SK-N-SH treated with all-trans-retinoic acid at 6 μM for 48 hours (cell line): ENCODE measurements at regions not wholly inside any gene's neighbourhood (a gene's known extent, or its start where the extent isn't known, plus 50 kb on each side); places are given as distances from the start of the nearest gene placed in this dataset.

Experiments
- ATAC-seq: fragments of 200-7000 bp; cut with Tn5 transposase; 3 replicates; pipeline ENCODE4 v1.9.1; 2020; ENCODE audit warnings: mild to moderate bottlenecking, moderate library complexity
- BACH2 ChIP-seq: fragments of 250-450 bp; sonication (Bioruptor Pico); IDR thresholded peaks from 2 replicates; pipeline ENCODE4 v1.9.0; 2021; ENCODE audit warnings: mild to moderate bottlenecking, borderline replicate concordance
- CSDC2 ChIP-seq: fragments of 250-450 bp; sonication (Bioruptor Pico); IDR thresholded peaks from 2 replicates; pipeline ENCODE4 v1.5.0; 2020; ENCODE audit warnings: mild to moderate bottlenecking, moderate library complexity
- CSRNP3 ChIP-seq: fragments of 250-450 bp; sonication (Bioruptor Pico); IDR thresholded peaks from 2 replicates; pipeline ENCODE4 v1.5.1; 2021; ENCODE audit warnings: mild to moderate bottlenecking, moderate library complexity
- GLIS3 ChIP-seq: fragments of 250-450 bp; sonication (Bioruptor Pico); IDR thresholded peaks from 2 replicates; pipeline ENCODE4 v1.5.0; 2020; ENCODE audit warnings: mild to moderate bottlenecking, moderate library complexity
- ISL1 ChIP-seq: fragments of 250-450 bp; sonication (Bioruptor Pico); IDR thresholded peaks from 2 replicates; pipeline ENCODE4 v2.1.2; 2022; ENCODE audit warnings: mild to moderate bottlenecking, moderate library complexity
- OSR1 ChIP-seq: fragments of 250-450 bp; sonication (Bioruptor Pico); IDR thresholded peaks from 2 replicates; pipeline ENCODE4 v1.8.0; 2022; ENCODE audit warnings: moderate library complexity, mild to moderate bottlenecking, inconsistent platforms
- PATZ1 ChIP-seq: fragments of 250-450 bp; sonication (Bioruptor Pico); IDR thresholded peaks from 2 replicates; pipeline ENCODE4 v1.8.0; 2020; ENCODE audit warnings: mild to moderate bottlenecking, moderate library complexity, borderline replicate concordance
- POU6F1 ChIP-seq: fragments of 250-450 bp; sonication (Bioruptor Pico); IDR thresholded peaks from 2 replicates; pipeline ENCODE4 v1.8.0; 2021; ENCODE audit warnings: low read depth, mild to moderate bottlenecking, moderate library complexity, borderline replicate concordance
- PPARA ChIP-seq: fragments of 250-450 bp; sonication (Bioruptor Pico); IDR thresholded peaks from 2 replicates; pipeline ENCODE4 v1.5.0; 2020; ENCODE audit warnings: mild to moderate bottlenecking, borderline replicate concordance
- RARB ChIP-seq: fragments of 250-450 bp; sonication (Bioruptor Pico); IDR thresholded peaks from 2 replicates; pipeline ENCODE4 v1.8.0; 2021; ENCODE audit warnings: mild to moderate bottlenecking, moderate library complexity
- SNAI2 ChIP-seq: fragments of 250-450 bp; sonication (Bioruptor Pico); IDR thresholded peaks from 2 replicates; pipeline ENCODE4 v1.5.0; 2020; ENCODE audit warnings: mild to moderate bottlenecking, moderate library complexity
- TOX ChIP-seq: fragments of 250-450 bp; sonication (Bioruptor Pico); IDR thresholded peaks from 2 replicates; pipeline ENCODE4 v1.8.0; 2021; ENCODE audit warnings: mild to moderate bottlenecking, moderate library complexity, borderline replicate concordance
- TSHZ2 ChIP-seq: fragments of 250-450 bp; sonication (Bioruptor Pico); IDR thresholded peaks from 2 replicates; pipeline ENCODE4 v1.5.0; 2020; ENCODE audit warnings: mild to moderate bottlenecking, moderate library complexity
- ZC3H10 ChIP-seq: fragments of 250-450 bp; sonication (Bioruptor Pico); IDR thresholded peaks from 2 replicates; pipeline ENCODE4 v1.5.1; 2021; ENCODE audit warnings: mild to moderate bottlenecking, moderate library complexity
- ZFP3 ChIP-seq: fragments of 250-450 bp; sonication (Bioruptor Pico); IDR thresholded peaks from 2 replicates; pipeline ENCODE4 v1.5.0; 2020; ENCODE audit warnings: mild to moderate bottlenecking, moderate library complexity
- ZFP30 ChIP-seq: fragments of 450-650 bp; formaldehyde crosslinking; IDR thresholded peaks from 2 replicates; pipeline ENCODE4 v1.5.0; 2022; ENCODE audit warnings: mild to moderate bottlenecking, moderate library complexity
- ZNF70 ChIP-seq: fragments of 450-650 bp; formaldehyde crosslinking; IDR thresholded peaks from 2 replicates; pipeline ENCODE4 v1.5.0; 2020; ENCODE audit warnings: mild to moderate bottlenecking, moderate library complexity
- ZNF8 ChIP-seq: fragments of 450-650 bp; formaldehyde crosslinking; IDR thresholded peaks from 2 replicates; pipeline ENCODE4 v1.5.0; 2020; ENCODE audit warnings: mild to moderate bottlenecking, moderate library complexity

GRCh38 chr3:113136071-113136470 lies 75.3 kb upstream of the BOC start:
- no peak; the same call in 2 of the 3 replicates for ATAC-seq
- TF ChIP-seq ZC3H10 (CRISPR knock-in tag) (no peak), TOX (CRISPR knock-in tag) (no peak), SNAI2 (no peak), GLIS3 (CRISPR knock-in tag) (no peak), PATZ1 (CRISPR knock-in tag) (no peak), RARB (CRISPR knock-in tag) (no peak), PPARA (CRISPR knock-in tag) (no peak), ZNF8 (CRISPR knock-in tag) (no peak), ISL1 (CRISPR knock-in tag) (no peak), ZFP30 (no peak), BACH2 (CRISPR knock-in tag) (no peak), ZFP3 (CRISPR knock-in tag) (no peak), CSDC2 (no peak), ZNF70 (CRISPR knock-in tag) (no peak)

- ATAC-seq = no peak
- TF ChIP-seq SNAI2 (no peak), OSR1 (CRISPR knock-in tag) (no peak), CSRNP3 (no peak), ZFP3 (CRISPR knock-in tag) (no peak)
Measured at GRCh38 chr3:113136544-113136943, 74.8 kb upstream of the BOC start.

GRCh38 chr3:113138839-113139743 lies 72.3 kb upstream of the BOC start:
- TF ChIP-seq TOX (CRISPR knock-in tag) (no peak), OSR1 (CRISPR knock-in tag) (no peak), ZNF8 (CRISPR knock-in tag) (no peak), CSDC2 (no peak), POU6F1 (CRISPR knock-in tag) (no peak), RARB (CRISPR knock-in tag) (no peak), PPARA (CRISPR knock-in tag) (no peak), ZFP30 (no peak)
- no peak for ATAC-seq

- ATAC-seq = no peak
- TF ChIP-seq TSHZ2 (CRISPR knock-in tag) = no peak
- TF ChIP-seq PPARA (CRISPR knock-in tag) = no peak
- TF ChIP-seq TOX (CRISPR knock-in tag) = no peak
- TF ChIP-seq ZFP3 (CRISPR knock-in tag) = no peak
Measured at GRCh38 chr3:113140876-113141275, 70.5 kb upstream of the BOC start.
